ENCODE measurements at regions not wholly inside any gene's neighbourhood (a gene's known extent, or its start where the extent isn't known, plus 50 kb on each side); places are given as distances from the start of the nearest gene placed in this dataset.

DNA sequence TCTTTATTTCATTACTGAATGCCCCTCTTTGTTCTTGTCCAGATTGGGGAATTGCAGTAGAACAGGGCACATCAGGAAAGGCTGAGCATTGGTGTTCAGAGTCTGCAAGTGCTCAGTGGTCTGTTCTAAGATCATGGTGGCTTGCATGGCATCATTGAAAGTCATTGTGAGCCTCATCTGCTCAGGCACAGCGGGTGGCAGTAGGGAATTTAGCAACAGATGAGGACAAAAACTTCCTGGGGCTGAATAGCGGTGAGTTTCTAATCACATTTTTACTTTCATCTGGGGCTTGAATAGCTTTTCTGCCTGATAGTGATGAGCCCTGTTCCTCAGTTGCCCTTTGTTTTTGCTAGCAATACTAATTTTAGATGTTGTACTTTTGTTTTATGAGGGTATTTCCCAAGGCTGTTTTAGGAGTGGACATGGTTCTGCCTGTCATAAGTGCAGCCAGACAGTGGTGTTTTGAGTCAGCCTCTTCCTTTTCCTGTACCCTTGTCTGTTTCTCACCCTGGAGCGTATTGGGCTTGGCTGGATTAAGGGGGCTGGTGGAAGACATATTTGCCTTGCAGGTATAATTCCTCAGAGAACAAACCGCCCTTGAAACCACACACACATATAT, 127.2 kb upstream of the IL12A start:
- Histone ChIP-seq H3K9me3 (no peaks in the 10 kb centered on the region), H3K36me3 (no peaks in the 10 kb centered on the region), H3K4me1 (peaks cover 0 to 97% (median 88%) of the 10 kb centered on the region in 4 donors), H3K27ac (peak overlapping the region; percentile 1 to 95 (median 62)), H3K4me3 (no peak overlapping the region), H3K27me3 (no peaks in the 10 kb centered on the region)
- no peak for DNase-seq
- WGBS, 2 donors = 71 to 87% methylated on average over 4 of the region's 4 CpGs
- no peak for TF ChIP-seq EP300 (IDR thresholded peaks at IDR 0.05)
- no peak for TF ChIP-seq POLR2A (IDR thresholded peaks at IDR 0.05)
- no peak for TF ChIP-seq POLR2AphosphoS5 (IDR thresholded peaks at IDR 0.05)
- TF ChIP-seq CTCF (IDR thresholded peaks at IDR 0.05) = no peak
- intact Hi-C loops (cut with DNase I) = no loop called here

GRCh38 chr3:159865041-159865579, 123.5 kb upstream of the IL12A start:
- TF ChIP-seq POLR2AphosphoS5 (IDR thresholded peaks at IDR 0.05) (no peak), POLR2A (IDR thresholded peaks at IDR 0.05) (no peak), CTCF (IDR thresholded peaks at IDR 0.05) (no peak), EP300 (IDR thresholded peaks at IDR 0.05) (no peak)

GRCh38 chr3:159866201-159866746, 122.4 kb upstream of the IL12A start:
- intact Hi-C loops (cut with DNase I) = no loop called here

More at GRCh38 chr3:159865041-159865579, 123.5 kb upstream of the IL12A start:
- Histone ChIP-seq H3K4me3 (no peak overlapping the region), H3K27me3 (no peaks in the 10 kb centered on the region), H3K27ac (peak overlapping the region; percentile 48 to 95 (median 78)), H3K9me3 (no peaks in the 10 kb centered on the region), H3K36me3 (peaks cover 0 to 15% (median 0%) of the 10 kb centered on the region in 4 donors), H3K4me1 (peaks cover 0 to 73% (median 63%) of the 10 kb centered on the region in 4 donors)
- intact Hi-C loops (cut with DNase I) = no loop called here
- WGBS, 2 donors = 42 to 72% methylated on average over 2 of the region's 2 CpGs
- DNase-seq = no peak

GRCh38 chr3:159867372-159867771, 121.3 kb upstream of the IL12A start:
- H3K4me1 ChIP-seq = peaks cover 0 to 69% (median 50%) of the 10 kb centered on the region in 4 donors
- peak overlapping the region in 3 of 4 donors; percentile 66 to 95 (median 90) for H3K27ac ChIP-seq
- WGBS, 2 donors = 93 to 94% methylated on average over 2 of the region's 2 CpGs

More at GRCh38 chr3:159866201-159866746, 122.4 kb upstream of the IL12A start:
- WGBS, 2 donors = 73 to 76% methylated on average over 5 of the region's 5 CpGs
- H3K4me3 ChIP-seq = no peak overlapping the region
- peak overlapping the region; percentile 48 to 95 (median 78) for H3K27ac ChIP-seq
- H3K36me3 ChIP-seq = peaks cover 0 to 16% (median 0%) of the 10 kb centered on the region in 4 donors
- no peaks in the 10 kb centered on the region for H3K27me3 ChIP-seq
- no peak for TF ChIP-seq POLR2A (IDR thresholded peaks at IDR 0.05)
- TF ChIP-seq CTCF (IDR thresholded peaks at IDR 0.05) = no peak
- TF ChIP-seq EP300 (IDR thresholded peaks at IDR 0.05) = no peak
- no peak for TF ChIP-seq POLR2AphosphoS5 (IDR thresholded peaks at IDR 0.05)
- H3K9me3 ChIP-seq = no peaks in the 10 kb centered on the region
- peaks cover 0 to 69% (median 52%) of the 10 kb centered on the region in 4 donors for H3K4me1 ChIP-seq
- no peak for DNase-seq

More at GRCh38 chr3:159867372-159867771, 121.3 kb upstream of the IL12A start:
- no peak overlapping the region for H3K4me3 ChIP-seq
- no peaks in the 10 kb centered on the region for H3K9me3 ChIP-seq
- TF ChIP-seq POLR2A (IDR thresholded peaks at IDR 0.05) (no peak), CTCF (IDR thresholded peaks at IDR 0.05) (no peak), EP300 (IDR thresholded peaks at IDR 0.05) (no peak), POLR2AphosphoS5 (IDR thresholded peaks at IDR 0.05) (no peak)
- intact Hi-C loops (cut with DNase I) = no loop called here
- H3K27me3 ChIP-seq = no peaks in the 10 kb centered on the region
- no peak for DNase-seq
- H3K36me3 ChIP-seq = peaks cover 0 to 16% (median 0%) of the 10 kb centered on the region in 4 donors
